HEK293 (cell line): ENCODE measurements at regions not wholly inside any gene's neighbourhood (a gene's known extent, or its start where the extent isn't known, plus 50 kb on each side); places are given as distances from the start of the nearest gene placed in this dataset.
A peak's percentile ranks its signal among the peaks of the same experiment; 100 is the strongest.

Experiments used
- CTCF ChIA-PET: fragments of 350-600 bp; formaldehyde crosslinking; extraction: SDS; loops from one replicate; lab custom pipeline; 2021; ENCODE audit warnings: antibody characterized with exemption; lab: Yijun Ruan, JAX
- POLR2A ChIA-PET: fragments of 300-600 bp; formaldehyde crosslinking; extraction: SDS; loops from one replicate; lab custom pipeline; 2020; ENCODE audit warnings: antibody characterized with exemption, inconsistent platforms; lab: Yijun Ruan, JAX
- H3K27ac ChIP-seq: fragments of 200-500 bp; sonication (Bioruptor generic); 2 replicates; pipeline ENCODE4 v1.5.1; 2014; ENCODE audit warnings: low read depth, low read length, control low read depth, inconsistent platforms; ENCODE audit errors: extremely low read depth
- H3K36me3 ChIP-seq, 2 experiments: fragments of 200-500 bp in 1 of 2; sonication (Bioruptor generic) in 1 of 2; 1 replicate in 1 of 2; 2 replicates in 1 of 2; pipeline ENCODE4 v1.5.1; 2014 to 2017; ENCODE audit warnings: inconsistent platforms in 2 of 2, low read length in 2 of 2; ENCODE audit not compliant: control insufficient read depth in 2 of 2, insufficient read depth in 1 of 2
- H3K4me1 ChIP-seq: fragments of 200-500 bp; sonication (Bioruptor generic); 2 replicates; pipeline ENCODE4 v1.5.1; 2014; ENCODE audit warnings: mild to moderate bottlenecking, low read length, inconsistent platforms; ENCODE audit not compliant: control insufficient read depth, insufficient read depth
- H3K4me3 ChIP-seq: 2 replicates; pipeline ENCODE4 v1.5.1; 2011; ENCODE audit warnings: low read depth, mild to moderate bottlenecking, control low read depth, low read length, moderate library complexity
- H3K9me3 ChIP-seq: fragments of 200-500 bp; sonication (Bioruptor generic); 2 replicates; pipeline ENCODE4 v1.5.1; 2014; ENCODE audit warnings: low read depth, low read length, inconsistent platforms; ENCODE audit not compliant: control insufficient read depth, insufficient read depth
- GLIS2 ChIP-seq: fragments of 450-650 bp; formaldehyde crosslinking; IDR thresholded peaks from 2 replicates; pipeline ENCODE4 v1.5.1; 2016; ENCODE audit warnings: missing biosample characterization, missing genetic modification characterization
- INSM2 ChIP-seq: fragments of 450-650 bp; formaldehyde crosslinking; IDR thresholded peaks from 2 replicates; pipeline ENCODE4 v1.5.1; 2016; ENCODE audit warnings: missing biosample characterization, missing genetic modification characterization
- KLF17 ChIP-seq: fragments of 450-650 bp; formaldehyde crosslinking; IDR thresholded peaks from 2 replicates; pipeline ENCODE4 v1.5.1; 2016; ENCODE audit warnings: missing biosample characterization, missing genetic modification characterization
- PRDM4 ChIP-seq: fragments of 450-650 bp; formaldehyde crosslinking; IDR thresholded peaks from 2 replicates; pipeline ENCODE4 v1.5.1; 2017; ENCODE audit warnings: missing biosample characterization, missing genetic modification characterization
- PRDM6 ChIP-seq: fragments of 450-650 bp; formaldehyde crosslinking; IDR thresholded peaks from 2 replicates; pipeline ENCODE4 v1.5.1; 2017; ENCODE audit warnings: missing biosample characterization, missing genetic modification characterization
- RBAK ChIP-seq: fragments of 450-650 bp; formaldehyde crosslinking; IDR thresholded peaks from 2 replicates; pipeline ENCODE4 v1.5.1; 2016; ENCODE audit warnings: missing biosample characterization, missing genetic modification characterization
- SP2 ChIP-seq: fragments of 450-650 bp; formaldehyde crosslinking; IDR thresholded peaks from 2 replicates; pipeline ENCODE4 v1.5.1; 2016; ENCODE audit warnings: missing biosample characterization, missing genetic modification characterization
- ZBTB1 ChIP-seq: fragments of 450-650 bp; formaldehyde crosslinking; IDR thresholded peaks from 2 replicates; pipeline ENCODE4 v1.5.1; 2016; ENCODE audit warnings: missing biosample characterization, missing genetic modification characterization
- ZEB2 ChIP-seq: fragments of 450-650 bp; formaldehyde crosslinking; IDR thresholded peaks from 2 replicates; pipeline ENCODE4 v1.5.1; 2016; ENCODE audit warnings: missing biosample characterization, missing genetic modification characterization
- ZNF114 ChIP-seq: fragments of 450-650 bp; formaldehyde crosslinking; IDR thresholded peaks from 2 replicates; pipeline ENCODE4 v1.5.0; 2017; ENCODE audit warnings: missing biosample characterization, missing genetic modification characterization
- ZNF132 ChIP-seq: fragments of 450-650 bp; formaldehyde crosslinking; IDR thresholded peaks from 2 replicates; pipeline ENCODE4 v1.5.1; 2017; ENCODE audit warnings: missing biosample characterization, missing genetic modification characterization, borderline replicate concordance
- ZNF174 ChIP-seq: fragments of 450-650 bp; formaldehyde crosslinking; IDR thresholded peaks from 2 replicates; pipeline ENCODE4 v1.5.0; 2017; ENCODE audit warnings: missing biosample characterization, mild to moderate bottlenecking, missing genetic modification characterization
- ZNF18 ChIP-seq: fragments of 450-650 bp; formaldehyde crosslinking; IDR thresholded peaks from 2 replicates; pipeline ENCODE4 v1.5.1; 2016; ENCODE audit warnings: missing biosample characterization, missing genetic modification characterization
- ZNF274 ChIP-seq, 2 experiments: fragments of 200-500 bp in 1 of 2; fragments of 450-650 bp in 1 of 2; sonication (Bioruptor generic) in 1 of 2; formaldehyde crosslinking in 1 of 2; IDR thresholded peaks; 2 replicates each; pipeline versions ENCODE4 v1.5.1 to v1.6.1; 2014 to 2016; ENCODE audit warnings: borderline replicate concordance in 1 of 2, inconsistent platforms in 1 of 2, low read length in 1 of 2, missing biosample characterization in 1 of 2, missing genetic modification characterization in 1 of 2
- ZNF514 ChIP-seq: fragments of 450-650 bp; formaldehyde crosslinking; IDR thresholded peaks from 2 replicates; pipeline ENCODE4 v1.5.1; 2016; ENCODE audit warnings: missing biosample characterization, missing genetic modification characterization
- ZNF645 ChIP-seq: fragments of 450-650 bp; formaldehyde crosslinking; IDR thresholded peaks from 2 replicates; pipeline ENCODE4; 2016; ENCODE audit warnings: missing biosample characterization, missing genetic modification characterization
- ZNF658 ChIP-seq: fragments of 450-650 bp; formaldehyde crosslinking; IDR thresholded peaks from 2 replicates; pipeline ENCODE4; 2016; ENCODE audit warnings: missing biosample characterization, missing genetic modification characterization
- ZNF701 ChIP-seq: fragments of 450-650 bp; formaldehyde crosslinking; IDR thresholded peaks from 2 replicates; pipeline ENCODE4 v1.5.1; 2016; ENCODE audit warnings: missing biosample characterization, missing genetic modification characterization
- ZNF704 ChIP-seq: fragments of 450-650 bp; formaldehyde crosslinking; IDR thresholded peaks from 2 replicates; pipeline ENCODE4 v1.5.1; 2016; ENCODE audit warnings: missing biosample characterization, missing genetic modification characterization
- ZNF843 ChIP-seq: fragments of 450-650 bp; formaldehyde crosslinking; IDR thresholded peaks from 2 replicates; pipeline ENCODE4 v1.5.1; 2016; ENCODE audit warnings: missing biosample characterization, missing genetic modification characterization
- ZSCAN30 ChIP-seq: fragments of 450-650 bp; IDR thresholded peaks from 2 replicates; pipeline ENCODE4 v1.5.1; 2018; ENCODE audit warnings: missing biosample characterization, mild to moderate bottlenecking, missing genetic modification characterization, moderate library complexity

- no peak for TF ChIP-seq ZNF843 (tag by site-specific recombination)
- TF ChIP-seq ZNF18 (tag by site-specific recombination): 0 out of 2 replicates have a peak, but pooled peaks have one; percentile 7
- peak; percentile 13; the same call in 1 of the 2 replicates for TF ChIP-seq ZEB2 (tag by site-specific recombination)
- no peak for TF ChIP-seq ZNF701 (tag by site-specific recombination)
- TF ChIP-seq INSM2 (tag by site-specific recombination): no peak
- no peak for TF ChIP-seq RBAK (tag by site-specific recombination)
- Histone ChIP-seq H3K27ac (0 out of 2 replicates have a peak overlapping the region, but pooled peaks have one; percentile 50), H3K4me1 (peaks cover 7% of the 10 kb centered on the region; the same call in 1 of the 2 replicates), H3K36me3 (no peaks in the 10 kb centered on the region), H3K4me3 (no peak overlapping the region), H3K9me3 (no peaks in the 10 kb centered on the region)
- CTCF ChIA-PET: no interaction called here
- POLR2A ChIA-PET: no interaction called here
These were observed 64.7 kb downstream of the BTG1 start for GRCh38 chr12:92080911-92081285.

- H3K4me3 ChIP-seq: no peak overlapping the region
- CTCF ChIA-PET: no interaction called here
- TF ChIP-seq ZBTB1 (no peak), ZNF114 (tag by site-specific recombination) (no peak), ZNF274 (IDR thresholded peaks at IDR 0.05; ENCODE audit: low read length) (no peak), ZNF274 (tag by site-specific recombination; IDR thresholded peaks at IDR 0.05; ENCODE audit: borderline replicate concordance) (no peak), KLF17 (no peak), ZNF174 (tag by site-specific recombination) (no peak), ZSCAN30 (tag by site-specific recombination) (no peak), PRDM4 (tag by site-specific recombination) (no peak), PRDM6 (tag by site-specific recombination) (no peak), ZNF704 (tag by site-specific recombination) (no peak), ZNF514 (no peak), ZNF658 (tag by site-specific recombination) (no peak), ZNF132 (tag by site-specific recombination) (no peak), GLIS2 (no peak), SP2 (tag by site-specific recombination) (no peak), ZNF645 (no peak)
- TF ChIP-seq, all 188 proteins: peak for 0
- no peak overlapping the region; the same call in 1 of the 2 replicates for H3K27ac ChIP-seq
- 0 out of 2 replicates have a peak, but pooled peaks cover 3% of the 10 kb centered on the region for H3K4me1 ChIP-seq
- POLR2A ChIA-PET: no interaction called here
- no peaks in the 10 kb centered on the region for H3K36me3 ChIP-seq
- no peaks in the 10 kb centered on the region for H3K9me3 ChIP-seq
These were observed 66.6 kb downstream of the BTG1 start for GRCh38 chr12:92079054-92079385.
